NB4 (cell line): ENCODE measurements at regions not wholly inside any gene's neighbourhood (a gene's known extent, or its start where the extent isn't known, plus 50 kb on each side); places are given as distances from the start of the nearest gene placed in this dataset.

ENCODE experiments used
- MYC ChIP-seq: IDR thresholded peaks from 2 replicates; pipeline ENCODE4 v1.6.1; 2011; ENCODE audit warnings: low read depth, low read length
- POLR2A ChIP-seq: IDR thresholded peaks from 2 replicates; pipeline ENCODE4 v1.6.1; 2011; ENCODE audit warnings: mild to moderate bottlenecking; ENCODE audit not compliant: insufficient read length; ENCODE audit errors: extremely low read depth
- TF ChIP-seq, protein P1 (sequence below): IDR thresholded peaks from one replicate; pipeline ENCODE4 v1.5.1; 2012; ENCODE audit warnings: low read depth, low read length
- TF ChIP-seq, protein P2 (sequence below): IDR thresholded peaks from 2 replicates; pipeline ENCODE4 v1.6.1; 2011; ENCODE audit warnings: low read depth, low read length

DNA sequence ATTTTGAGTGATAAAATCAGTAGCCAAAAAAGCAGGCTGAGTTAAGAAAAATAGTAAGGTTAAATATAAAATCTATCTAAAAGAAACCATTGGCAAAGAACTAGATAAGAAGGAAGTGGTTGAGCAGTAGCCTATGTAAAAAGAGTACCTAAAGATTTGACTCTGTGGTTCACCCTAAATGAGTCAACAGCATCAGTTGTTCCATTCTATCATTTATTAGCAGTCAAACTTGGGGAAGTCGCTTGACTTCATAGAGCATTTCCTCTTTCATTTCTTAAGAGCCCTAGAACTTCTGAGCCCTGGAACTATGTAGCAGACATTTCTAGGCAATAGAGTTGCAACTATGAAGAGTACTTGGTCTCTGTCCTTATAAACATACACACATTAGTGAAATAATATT lies 381.7 kb downstream of the NUP35 start:
- TF ChIP-seq POLR2A, result no peak
- TF ChIP-seq, protein P1, sequence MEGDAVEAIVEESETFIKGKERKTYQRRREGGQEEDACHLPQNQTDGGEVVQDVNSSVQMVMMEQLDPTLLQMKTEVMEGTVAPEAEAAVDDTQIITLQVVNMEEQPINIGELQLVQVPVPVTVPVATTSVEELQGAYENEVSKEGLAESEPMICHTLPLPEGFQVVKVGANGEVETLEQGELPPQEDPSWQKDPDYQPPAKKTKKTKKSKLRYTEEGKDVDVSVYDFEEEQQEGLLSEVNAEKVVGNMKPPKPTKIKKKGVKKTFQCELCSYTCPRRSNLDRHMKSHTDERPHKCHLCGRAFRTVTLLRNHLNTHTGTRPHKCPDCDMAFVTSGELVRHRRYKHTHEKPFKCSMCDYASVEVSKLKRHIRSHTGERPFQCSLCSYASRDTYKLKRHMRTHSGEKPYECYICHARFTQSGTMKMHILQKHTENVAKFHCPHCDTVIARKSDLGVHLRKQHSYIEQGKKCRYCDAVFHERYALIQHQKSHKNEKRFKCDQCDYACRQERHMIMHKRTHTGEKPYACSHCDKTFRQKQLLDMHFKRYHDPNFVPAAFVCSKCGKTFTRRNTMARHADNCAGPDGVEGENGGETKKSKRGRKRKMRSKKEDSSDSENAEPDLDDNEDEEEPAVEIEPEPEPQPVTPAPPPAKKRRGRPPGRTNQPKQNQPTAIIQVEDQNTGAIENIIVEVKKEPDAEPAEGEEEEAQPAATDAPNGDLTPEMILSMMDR, result no peak
- TF ChIP-seq MYC, result no peak
- TF ChIP-seq, protein P2, sequence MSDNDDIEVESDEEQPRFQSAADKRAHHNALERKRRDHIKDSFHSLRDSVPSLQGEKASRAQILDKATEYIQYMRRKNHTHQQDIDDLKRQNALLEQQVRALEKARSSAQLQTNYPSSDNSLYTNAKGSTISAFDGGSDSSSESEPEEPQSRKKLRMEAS, result no peak
